H9 (cell line): ENCODE measurements at regions not wholly inside any gene's neighbourhood (a gene's known extent, or its start where the extent isn't known, plus 50 kb on each side); places are given as distances from the start of the nearest gene placed in this dataset.

Experiments
- DNase-seq: peaks from one replicate; pipeline ENCODE4 v3.0.0-alpha.2; 2017
- H2AFZ ChIP-seq: one replicate; pipeline ENCODE4 v1.6.1; 2013; ENCODE audit warnings: mild to moderate bottlenecking, low read length, control low read depth, moderate library complexity
- H2AK5ac ChIP-seq: 2 replicates; pipeline ENCODE4 v1.6.1; 2013; ENCODE audit warnings: low read length, control low read depth, mixed read lengths; ENCODE audit not compliant: insufficient read length
- H2BK120ac ChIP-seq: one replicate; pipeline ENCODE4 v1.6.1; 2013; ENCODE audit warnings: low read depth, mild to moderate bottlenecking, low read length, control low read depth, inconsistent platforms; ENCODE audit not compliant: poor library complexity, severe bottlenecking
- H2BK12ac ChIP-seq: 2 replicates; pipeline ENCODE4 v1.6.1; 2013; ENCODE audit warnings: low read length, control low read depth, mixed read lengths, low read depth; ENCODE audit not compliant: insufficient read length
- H2BK15ac ChIP-seq: 2 replicates; pipeline ENCODE4 v1.6.1; 2013; ENCODE audit warnings: low read depth, low read length, control low read depth
- H2BK20ac ChIP-seq: one replicate; pipeline ENCODE4 v1.6.1; 2013; ENCODE audit warnings: low read depth, mild to moderate bottlenecking, low read length, control low read depth, inconsistent platforms; ENCODE audit not compliant: poor library complexity, severe bottlenecking
- H2BK5ac ChIP-seq: 2 replicates; pipeline ENCODE4 v1.6.1; 2013; ENCODE audit warnings: low read length, control low read depth, mixed read lengths; ENCODE audit not compliant: insufficient read length
- H3K14ac ChIP-seq: 2 replicates; pipeline ENCODE4 v1.6.1; 2013; ENCODE audit warnings: low read length, control low read depth; ENCODE audit not compliant: insufficient read depth
- H3K18ac ChIP-seq: 2 replicates; pipeline ENCODE4 v1.6.1; 2013; ENCODE audit warnings: low read depth, mild to moderate bottlenecking, mixed read lengths, low read length, control low read depth; ENCODE audit not compliant: insufficient read length
- H3K23ac ChIP-seq: 2 replicates; pipeline ENCODE4 v1.6.1; 2013; ENCODE audit warnings: low read length, control low read depth, mixed read lengths, low read depth; ENCODE audit not compliant: insufficient read length
- H3K23me2 ChIP-seq: 2 replicates; pipeline ENCODE4 v1.6.1; 2013; ENCODE audit warnings: low read depth, mild to moderate bottlenecking, mixed read lengths, low read length, control low read depth; ENCODE audit not compliant: insufficient read length, poor library complexity, severe bottlenecking
- H3K27ac ChIP-seq: 2 replicates; pipeline ENCODE4 v1.5.1; 2013; ENCODE audit warnings: low read length, control low read depth, mixed read lengths, low read depth; ENCODE audit not compliant: insufficient read length
- H3K27me3 ChIP-seq: 2 replicates; pipeline ENCODE4 v1.6.1; 2013; ENCODE audit warnings: low read length, control low read depth, inconsistent platforms; ENCODE audit not compliant: insufficient read depth
- H3K4ac ChIP-seq: 2 replicates; pipeline ENCODE4 v1.6.1; 2013; ENCODE audit warnings: low read depth, mild to moderate bottlenecking, control low read depth, inconsistent platforms, low read length, moderate library complexity
- H3K4me1 ChIP-seq: 2 replicates; pipeline ENCODE4 v1.6.1; 2013; ENCODE audit warnings: low read length, control low read depth, inconsistent platforms; ENCODE audit not compliant: insufficient read depth
- H3K4me2 ChIP-seq: 2 replicates; pipeline ENCODE4 v1.6.1; 2013; ENCODE audit warnings: low read length, control low read depth, mixed read lengths; ENCODE audit not compliant: insufficient read length, insufficient read depth
- H3K56ac ChIP-seq: 2 replicates; pipeline ENCODE4 v1.6.1; 2013; ENCODE audit warnings: low read depth, mild to moderate bottlenecking, mixed read lengths, low read length, control low read depth; ENCODE audit not compliant: insufficient read length
- H3K79me1 ChIP-seq: 2 replicates; pipeline ENCODE4 v1.6.1; 2013; ENCODE audit warnings: low read depth, mild to moderate bottlenecking, moderate library complexity, low read length, control low read depth, inconsistent platforms; ENCODE audit not compliant: insufficient read depth, poor library complexity, severe bottlenecking
- H3K79me2 ChIP-seq: 2 replicates; pipeline ENCODE4 v1.6.1; 2013; ENCODE audit warnings: low read length, control low read depth, inconsistent platforms; ENCODE audit not compliant: insufficient read depth
- H3K9ac ChIP-seq: 2 replicates; pipeline ENCODE4 v1.6.1; 2013; ENCODE audit warnings: low read length, control low read depth, mixed read lengths; ENCODE audit not compliant: insufficient read length; ENCODE audit errors: extremely low read depth
- H3K9me3 ChIP-seq: one replicate; pipeline ENCODE4 v1.6.1; 2013; ENCODE audit warnings: low read depth, low read length, inconsistent platforms; ENCODE audit not compliant: control insufficient read depth
- H3T11ph ChIP-seq: one replicate; pipeline ENCODE4 v1.6.1; 2013; ENCODE audit warnings: mild to moderate bottlenecking, low read length, control low read depth, inconsistent platforms
- H4K20me1 ChIP-seq: one replicate; pipeline ENCODE4 v1.6.1; 2013; ENCODE audit not compliant: control insufficient read depth, insufficient read length, insufficient read depth
- H4K5ac ChIP-seq: 2 replicates; pipeline ENCODE4 v1.6.1; 2013; ENCODE audit warnings: low read depth, mild to moderate bottlenecking, mixed read lengths, low read length, control low read depth; ENCODE audit not compliant: insufficient read length
- H4K8ac ChIP-seq: replicated peaks from 2 replicates; pipeline ENCODE4 v1.6.1; 2013; ENCODE audit warnings: low read length, control low read depth, mixed read lengths, low read depth; ENCODE audit not compliant: insufficient read length
- H4K91ac ChIP-seq: 2 replicates; pipeline ENCODE4 v1.6.1; 2013; ENCODE audit warnings: low read depth, mild to moderate bottlenecking, moderate library complexity, mixed read lengths, low read length, control low read depth; ENCODE audit not compliant: insufficient read length
- H3K27ac Mint-ChIP-seq, 3 experiments: 2 replicates in 2 of 3; 3 replicates in 1 of 3; pipeline ENCODE4 v1.8.0; 2020 to 2021; ENCODE audit warnings: mixed read lengths in 3 of 3, mild to moderate bottlenecking in 1 of 3, moderate library complexity in 1 of 3
- H3K27me3 Mint-ChIP-seq: 2 replicates; pipeline ENCODE4 v1.8.0; 2021; ENCODE audit warnings: low read depth, mild to moderate bottlenecking, moderate library complexity, mixed read lengths
- H3K36me3 Mint-ChIP-seq, 3 experiments: 2 replicates in 2 of 3; 3 replicates in 1 of 3; pipeline ENCODE4 v1.8.0; 2020 to 2021; ENCODE audit warnings: low read depth in 3 of 3, mixed read lengths in 3 of 3; ENCODE audit not compliant: insufficient read depth in 1 of 3
- H3K4me1 Mint-ChIP-seq, 2 experiments: 2 replicates each; pipeline ENCODE4 v1.8.0; 2020; ENCODE audit warnings: mixed read lengths in 2 of 2
- H3K4me3 Mint-ChIP-seq, 2 experiments: 2 replicates in 1 of 2; 3 replicates in 1 of 2; pipeline ENCODE4 v1.8.0; 2020 to 2021; ENCODE audit warnings: mild to moderate bottlenecking in 2 of 2, mixed read lengths in 2 of 2, moderate library complexity in 1 of 2
- H3K9me3 Mint-ChIP-seq, 2 experiments: 2 replicates in 1 of 2; 3 replicates in 1 of 2; pipeline ENCODE4 v1.8.0; 2020; ENCODE audit warnings: mild to moderate bottlenecking in 2 of 2, mixed read lengths in 2 of 2, moderate library complexity in 1 of 2
- WGBS: extraction: QIAGEN DNeasy Blood & Tissue Kit; methylation state at CpG from one replicate; pipeline ENCODE4 v1.1.7; 2013; ENCODE audit warnings: missing lambda C conversion rate, low lambda C conversion rate, mixed read lengths; ENCODE audit not compliant: insufficient read length; ENCODE audit errors: extremely low coverage; 5-methylcytosine and 5-hydroxymethylcytosine counted together
- TF ChIP-seq, protein P1 (sequence below): fragments of 200-600 bp; sonication (generic); conservative IDR thresholded peaks from 3 replicates; pipeline ENCODE4 v1.8.0; 2021; ENCODE audit warnings: antibody characterized with exemption, mild to moderate bottlenecking

GRCh38 chr1:80495806-80496205 is 1304.9 kb upstream of the ADGRL2 start:
- no peak overlapping the region for H3K9ac ChIP-seq
- no peak overlapping the region for H3K56ac ChIP-seq
- H3K23me2 ChIP-seq, result no peaks in the 10 kb centered on the region
- no peaks in the 10 kb centered on the region; a peak in 1 of 5 replicates for H3K9me3 Mint-ChIP-seq
- no peak overlapping the region for H3K27ac Mint-ChIP-seq
- H3K4me2 ChIP-seq, result no peak overlapping the region
- no peaks in the 10 kb centered on the region for H4K20me1 ChIP-seq
- no peak overlapping the region for H4K91ac ChIP-seq
- H2BK5ac ChIP-seq, result no peak overlapping the region
- WGBS, result no CpG with 5 or more reads among the region's 16 CpGs
- H2BK120ac ChIP-seq, result no peak overlapping the region
- H3K4ac ChIP-seq, result no peak overlapping the region
- H3K79me2 ChIP-seq, result no peaks in the 10 kb centered on the region
- H3T11ph ChIP-seq, result no peak overlapping the region
- no peaks in the 10 kb centered on the region for H3K4me1 ChIP-seq
- no peak overlapping the region for H2AK5ac ChIP-seq
- no peak overlapping the region for H2BK15ac ChIP-seq
- H3K9me3 ChIP-seq, result no peaks in the 10 kb centered on the region
- H4K8ac ChIP-seq, result no peak overlapping the region
- no peak overlapping the region for H2AFZ ChIP-seq
- no peak overlapping the region for H3K27ac ChIP-seq
- no peaks in the 10 kb centered on the region for H3K27me3 ChIP-seq
- H3K4me1 Mint-ChIP-seq, result peaks cover 0 to 3% of the 10 kb centered on the region in 2 experiments; a peak in 2 of 4 replicates
- no peak for DNase-seq
- no peak overlapping the region for H3K4me3 Mint-ChIP-seq
- no peaks in the 10 kb centered on the region for H3K27me3 Mint-ChIP-seq
- H3K36me3 Mint-ChIP-seq, result peaks cover 0 to 4% (median 0%) of the 10 kb centered on the region in 3 experiments; a peak in 1 of 7 replicates
- H4K5ac ChIP-seq, result no peak overlapping the region
- TF ChIP-seq, protein P1, sequence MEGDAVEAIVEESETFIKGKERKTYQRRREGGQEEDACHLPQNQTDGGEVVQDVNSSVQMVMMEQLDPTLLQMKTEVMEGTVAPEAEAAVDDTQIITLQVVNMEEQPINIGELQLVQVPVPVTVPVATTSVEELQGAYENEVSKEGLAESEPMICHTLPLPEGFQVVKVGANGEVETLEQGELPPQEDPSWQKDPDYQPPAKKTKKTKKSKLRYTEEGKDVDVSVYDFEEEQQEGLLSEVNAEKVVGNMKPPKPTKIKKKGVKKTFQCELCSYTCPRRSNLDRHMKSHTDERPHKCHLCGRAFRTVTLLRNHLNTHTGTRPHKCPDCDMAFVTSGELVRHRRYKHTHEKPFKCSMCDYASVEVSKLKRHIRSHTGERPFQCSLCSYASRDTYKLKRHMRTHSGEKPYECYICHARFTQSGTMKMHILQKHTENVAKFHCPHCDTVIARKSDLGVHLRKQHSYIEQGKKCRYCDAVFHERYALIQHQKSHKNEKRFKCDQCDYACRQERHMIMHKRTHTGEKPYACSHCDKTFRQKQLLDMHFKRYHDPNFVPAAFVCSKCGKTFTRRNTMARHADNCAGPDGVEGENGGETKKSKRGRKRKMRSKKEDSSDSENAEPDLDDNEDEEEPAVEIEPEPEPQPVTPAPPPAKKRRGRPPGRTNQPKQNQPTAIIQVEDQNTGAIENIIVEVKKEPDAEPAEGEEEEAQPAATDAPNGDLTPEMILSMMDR, result no peak
- no peak overlapping the region for H2BK20ac ChIP-seq
- no peak overlapping the region for H2BK12ac ChIP-seq
- no peak overlapping the region for H3K14ac ChIP-seq
- H3K79me1 ChIP-seq, result no peaks in the 10 kb centered on the region
- no peak overlapping the region for H3K18ac ChIP-seq
- H3K23ac ChIP-seq, result no peak overlapping the region
